ENCODE measurements at regions not wholly inside any gene's neighbourhood (a gene's known extent, or its start where the extent isn't known, plus 50 kb on each side); places are given as distances from the start of the nearest gene placed in this dataset.

- 80% methylated on average over 1 of the region's 3 CpGs for WGBS (ENCODE audit: insufficient coverage)
- no peaks in the 10 kb centered on the region for H3K27me3 ChIP-seq (ENCODE audit: control insufficient read depth, insufficient read depth, low read length)
Measured at GRCh38 chr14:30292541-30292940, 266.4 kb upstream of the G2E3 start.

GRCh38 chr14:30295980-30296379, 263.0 kb upstream of the G2E3 start:
- DNase-seq (ENCODE audit: low read depth in 4 of 6, low spot score in 6 of 6), result no peak
- no peaks in the 10 kb centered on the region for H3K9me3 ChIP-seq (ENCODE audit: control insufficient read depth, insufficient read depth, low read length)
- H3K27me3 ChIP-seq (ENCODE audit: control insufficient read depth, insufficient read depth, low read length), result no peaks in the 10 kb centered on the region
- H3K4me3 ChIP-seq (ENCODE audit: low read depth, low read length), result no peak overlapping the region
- H3K27ac ChIP-seq (ENCODE audit: low read depth, low read length), result no peak overlapping the region
- no peaks in the 10 kb centered on the region for H3K4me1 ChIP-seq (ENCODE audit: control insufficient read depth, insufficient read depth, low read length)
- no peaks in the 10 kb centered on the region for H3K36me3 ChIP-seq (ENCODE audit: control insufficient read depth, insufficient read depth, low read length)

More at GRCh38 chr14:30292541-30292940, 266.4 kb upstream of the G2E3 start:
- DNase-seq (ENCODE audit: low read depth in 4 of 6, low spot score in 6 of 6), result no peak
- Histone ChIP-seq H3K9me3 (ENCODE audit: control insufficient read depth, insufficient read depth, low read length) (no peaks in the 10 kb centered on the region), H3K36me3 (ENCODE audit: control insufficient read depth, insufficient read depth, low read length) (no peaks in the 10 kb centered on the region), H3K27ac (ENCODE audit: low read depth, low read length) (no peak overlapping the region), H3K4me3 (ENCODE audit: low read depth, low read length) (no peak overlapping the region), H3K4me1 (ENCODE audit: control insufficient read depth, insufficient read depth, low read length) (no peaks in the 10 kb centered on the region)

DNA sequence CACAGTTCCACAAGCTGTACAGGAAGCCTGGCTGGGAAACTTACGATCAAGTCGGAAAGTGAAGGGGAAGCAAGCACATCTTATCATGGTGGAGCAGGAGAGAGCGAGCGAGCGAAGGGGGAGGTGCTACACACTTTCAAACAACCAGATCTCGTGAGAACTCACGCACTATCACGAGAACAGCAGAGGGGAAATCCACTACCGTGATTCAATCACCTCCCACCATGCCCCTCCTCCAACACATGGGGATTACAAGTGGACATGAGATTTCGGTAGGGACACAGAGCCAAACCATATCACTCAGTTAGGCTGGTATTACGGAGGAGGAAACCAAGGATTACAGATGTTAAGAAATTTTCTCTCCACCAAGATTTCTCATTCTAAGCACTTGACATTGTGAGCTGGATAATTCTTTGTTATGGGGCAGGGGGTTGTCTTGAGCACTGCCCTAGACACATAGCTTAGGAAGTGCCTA, 262.0 kb upstream of the G2E3 start:
- DNase-seq (ENCODE audit: low read depth in 4 of 6, low spot score in 6 of 6), result no peak
- no peak overlapping the region for H3K27ac ChIP-seq (ENCODE audit: low read depth, low read length)
- WGBS (ENCODE audit: insufficient coverage), result 92% methylated on average over 2 of the region's 11 CpGs
- no peaks in the 10 kb centered on the region for H3K27me3 ChIP-seq (ENCODE audit: control insufficient read depth, insufficient read depth, low read length)
- no peaks in the 10 kb centered on the region for H3K4me1 ChIP-seq (ENCODE audit: control insufficient read depth, insufficient read depth, low read length)
- H3K4me3 ChIP-seq (ENCODE audit: low read depth, low read length), result no peak overlapping the region
- H3K9me3 ChIP-seq (ENCODE audit: control insufficient read depth, insufficient read depth, low read length), result no peaks in the 10 kb centered on the region
- no peaks in the 10 kb centered on the region for H3K36me3 ChIP-seq (ENCODE audit: control insufficient read depth, insufficient read depth, low read length)

- DNase-seq (ENCODE audit: low read depth in 4 of 6, low spot score in 6 of 6), result no peak
- Histone ChIP-seq H3K9me3 (ENCODE audit: control insufficient read depth, insufficient read depth, low read length) (no peaks in the 10 kb centered on the region), H3K4me3 (ENCODE audit: low read depth, low read length) (no peak overlapping the region), H3K27me3 (ENCODE audit: control insufficient read depth, insufficient read depth, low read length) (no peaks in the 10 kb centered on the region), H3K36me3 (ENCODE audit: control insufficient read depth, insufficient read depth, low read length) (no peaks in the 10 kb centered on the region), H3K27ac (ENCODE audit: low read depth, low read length) (no peak overlapping the region), H3K4me1 (ENCODE audit: control insufficient read depth, insufficient read depth, low read length) (no peaks in the 10 kb centered on the region)
- WGBS (ENCODE audit: insufficient coverage), result 78% methylated on average over 4 of the region's 10 CpGs
Measured at GRCh38 chr14:30297876-30298795, 260.8 kb upstream of the G2E3 start.

DNA sequence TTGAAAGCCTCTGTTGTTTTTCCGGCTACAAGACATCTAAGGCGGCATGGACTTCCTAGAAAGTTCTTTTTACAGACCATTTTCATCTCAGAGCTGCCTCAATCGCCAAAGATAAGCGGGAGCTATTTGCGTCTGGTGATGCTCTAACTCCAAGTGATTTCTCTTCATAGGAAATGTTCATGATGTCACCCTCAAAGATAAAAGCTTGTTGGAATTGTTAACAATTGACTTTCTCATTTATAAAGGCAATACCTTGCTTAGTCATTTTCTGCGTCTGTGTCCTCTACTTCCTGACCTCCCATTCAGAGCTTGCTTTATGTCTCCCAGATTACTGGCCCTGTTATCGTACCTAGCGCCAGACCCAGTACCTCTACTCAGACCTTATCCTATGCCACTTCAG, 259.0 kb upstream of the G2E3 start:
- Histone ChIP-seq H3K27me3 (ENCODE audit: control insufficient read depth, insufficient read depth, low read length) (no peaks in the 10 kb centered on the region), H3K4me1 (ENCODE audit: control insufficient read depth, insufficient read depth, low read length) (no peaks in the 10 kb centered on the region), H3K9me3 (ENCODE audit: control insufficient read depth, insufficient read depth, low read length) (no peaks in the 10 kb centered on the region), H3K36me3 (ENCODE audit: control insufficient read depth, insufficient read depth, low read length) (no peaks in the 10 kb centered on the region), H3K27ac (ENCODE audit: low read depth, low read length) (no peak overlapping the region), H3K4me3 (ENCODE audit: low read depth, low read length) (no peak overlapping the region)
- no peak for DNase-seq (ENCODE audit: low read depth in 4 of 6, low spot score in 6 of 6)
- WGBS (ENCODE audit: insufficient coverage), result 89% methylated on average over 3 of the region's 8 CpGs

DNA sequence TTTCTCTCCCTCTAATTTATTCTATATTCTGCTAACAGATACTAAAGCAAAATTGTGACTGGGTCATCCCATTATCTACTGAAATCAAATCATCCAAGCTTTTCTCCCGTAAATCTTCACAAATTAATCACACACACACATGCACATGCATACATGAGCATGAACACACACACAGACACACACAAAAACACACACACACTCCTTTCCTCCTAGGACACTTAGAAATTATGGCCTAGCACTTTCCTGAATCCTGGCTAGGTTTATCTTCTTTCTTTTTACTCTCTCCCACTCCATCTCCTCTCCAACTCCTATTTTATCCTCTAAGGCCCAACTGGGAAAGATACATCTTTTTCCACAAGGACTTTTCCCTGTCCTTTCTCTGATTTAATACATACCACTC, 255.6 kb upstream of the G2E3 start:
- no peaks in the 10 kb centered on the region for H3K27me3 ChIP-seq (ENCODE audit: control insufficient read depth, insufficient read depth, low read length)
- H3K36me3 ChIP-seq (ENCODE audit: control insufficient read depth, insufficient read depth, low read length), result no peaks in the 10 kb centered on the region
- H3K27ac ChIP-seq (ENCODE audit: low read depth, low read length), result no peak overlapping the region
- no peaks in the 10 kb centered on the region for H3K9me3 ChIP-seq (ENCODE audit: control insufficient read depth, insufficient read depth, low read length)
- H3K4me3 ChIP-seq (ENCODE audit: low read depth, low read length), result no peak overlapping the region
- no peak for DNase-seq (ENCODE audit: low read depth in 4 of 6, low spot score in 6 of 6)
- H3K4me1 ChIP-seq (ENCODE audit: control insufficient read depth, insufficient read depth, low read length), result no peaks in the 10 kb centered on the region
- 92% methylated on average over 1 of the region's 1 CpG for WGBS (ENCODE audit: insufficient coverage)

DNA sequence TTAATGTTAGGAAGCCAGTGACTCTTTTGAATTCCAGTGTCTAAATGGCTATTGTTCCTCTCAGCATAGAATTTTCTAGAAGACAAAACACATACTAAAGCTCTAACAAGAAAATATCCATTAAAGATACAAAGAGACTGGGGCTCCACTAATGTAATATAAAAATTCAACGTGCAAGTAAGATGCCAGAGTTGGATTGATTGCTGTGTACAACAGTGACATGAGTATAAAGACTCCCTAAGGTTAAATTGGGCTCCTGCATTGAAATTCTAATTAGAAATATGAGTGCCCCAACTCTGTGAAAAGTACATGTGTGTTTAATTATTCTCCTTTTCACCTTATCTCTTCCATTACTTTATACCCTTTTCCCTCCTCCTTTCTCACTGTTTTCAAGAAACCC, 253.6 kb upstream of the G2E3 start:
- no peak overlapping the region for H3K4me3 ChIP-seq (ENCODE audit: low read depth, low read length)
- no peaks in the 10 kb centered on the region for H3K27me3 ChIP-seq (ENCODE audit: control insufficient read depth, insufficient read depth, low read length)
- no peaks in the 10 kb centered on the region for H3K36me3 ChIP-seq (ENCODE audit: control insufficient read depth, insufficient read depth, low read length)
- no CpG with 5 or more reads among the region's 1 CpG for WGBS (ENCODE audit: insufficient coverage)
- DNase-seq (ENCODE audit: low read depth in 4 of 6, low spot score in 6 of 6), result peak in 1 of 6 donors; percentile 51
- no peaks in the 10 kb centered on the region for H3K9me3 ChIP-seq (ENCODE audit: control insufficient read depth, insufficient read depth, low read length)
- no peaks in the 10 kb centered on the region for H3K4me1 ChIP-seq (ENCODE audit: control insufficient read depth, insufficient read depth, low read length)
- no peak overlapping the region for H3K27ac ChIP-seq (ENCODE audit: low read depth, low read length)

- Histone ChIP-seq H3K4me1 (ENCODE audit: control insufficient read depth, insufficient read depth, low read length) (no peaks in the 10 kb centered on the region), H3K27me3 (ENCODE audit: control insufficient read depth, insufficient read depth, low read length) (no peaks in the 10 kb centered on the region), H3K36me3 (ENCODE audit: control insufficient read depth, insufficient read depth, low read length) (no peaks in the 10 kb centered on the region), H3K9me3 (ENCODE audit: control insufficient read depth, insufficient read depth, low read length) (no peaks in the 10 kb centered on the region), H3K4me3 (ENCODE audit: low read depth, low read length) (no peak overlapping the region), H3K27ac (ENCODE audit: low read depth, low read length) (no peak overlapping the region)
- DNase-seq (ENCODE audit: low read depth in 4 of 6, low spot score in 6 of 6), result peak in 1 of 6 donors; percentile 74
- no CpG with 5 or more reads among the region's 2 CpGs for WGBS (ENCODE audit: insufficient coverage)
Measured at GRCh38 chr14:30309405-30309804, 249.6 kb upstream of the G2E3 start.

DNA sequence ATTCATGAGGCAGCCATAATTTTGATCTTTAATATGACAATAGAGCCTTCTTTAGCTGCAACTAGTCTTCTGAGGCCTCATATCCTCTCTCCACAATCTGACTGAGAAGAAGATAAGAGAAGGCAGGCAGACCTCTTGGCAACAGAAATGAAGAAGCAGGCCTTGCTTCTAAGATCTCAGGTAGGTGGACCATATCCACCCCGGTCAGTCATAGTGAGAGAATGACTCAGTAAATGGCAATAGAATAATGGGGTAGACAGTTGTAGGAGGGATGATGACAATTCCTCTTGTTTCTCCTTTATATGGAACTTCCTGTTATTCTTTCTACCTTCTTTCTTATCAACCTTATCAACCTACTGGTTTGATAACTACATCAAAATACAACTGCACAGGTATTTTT, 246.7 kb upstream of the G2E3 start:
- no peaks in the 10 kb centered on the region for H3K27me3 ChIP-seq (ENCODE audit: control insufficient read depth, insufficient read depth, low read length)
- H3K36me3 ChIP-seq (ENCODE audit: control insufficient read depth, insufficient read depth, low read length), result no peaks in the 10 kb centered on the region
- H3K4me3 ChIP-seq (ENCODE audit: low read depth, low read length), result no peak overlapping the region
- DNase-seq (ENCODE audit: low read depth in 4 of 6, low spot score in 6 of 6), result no peak
- no peak overlapping the region for H3K27ac ChIP-seq (ENCODE audit: low read depth, low read length)
- no peaks in the 10 kb centered on the region for H3K4me1 ChIP-seq (ENCODE audit: control insufficient read depth, insufficient read depth, low read length)
- no CpG with 5 or more reads among the region's 1 CpG for whole genome bisulfite sequencing (ENCODE audit: insufficient coverage)
- H3K9me3 ChIP-seq (ENCODE audit: control insufficient read depth, insufficient read depth, low read length), result peaks cover 2% of the 10 kb centered on the region

- Histone ChIP-seq H3K4me1 (ENCODE audit: control insufficient read depth, insufficient read depth, low read length) (no peaks in the 10 kb centered on the region), H3K27me3 (ENCODE audit: control insufficient read depth, insufficient read depth, low read length) (no peaks in the 10 kb centered on the region), H3K9me3 (ENCODE audit: control insufficient read depth, insufficient read depth, low read length) (peaks cover 2% of the 10 kb centered on the region), H3K36me3 (ENCODE audit: control insufficient read depth, insufficient read depth, low read length) (no peaks in the 10 kb centered on the region), H3K4me3 (ENCODE audit: low read depth, low read length) (no peak overlapping the region), H3K27ac (ENCODE audit: low read depth, low read length) (no peak overlapping the region)
- peak in 1 of 6 donors; percentile 82 for DNase-seq (ENCODE audit: low read depth in 4 of 6, low spot score in 6 of 6)
- WGBS (ENCODE audit: insufficient coverage), result 40% methylated on average over 2 of the region's 4 CpGs
Measured at GRCh38 chr14:30317729-30318128, 241.2 kb upstream of the G2E3 start.

Data from spinal cord (tissue), 9 donors.